ENCODE measurements at regions not wholly inside any gene's neighbourhood (a gene's known extent, or its start where the extent isn't known, plus 50 kb on each side); places are given as distances from the start of the nearest gene placed in this dataset.

GRCh38 chr20:6595704-6596103, 171.8 kb upstream of the BMP2 start:
- TF ChIP-seq GATA2 (IDR thresholded peaks at IDR 0.05; ENCODE audit: low read depth, low read length) (no peak), GATA3 (IDR thresholded peaks at IDR 0.05; ENCODE audit: low read depth, low read length) (no peak)

- no peak for TF ChIP-seq GATA3 (IDR thresholded peaks at IDR 0.05; ENCODE audit: low read depth, low read length)
- TF ChIP-seq GATA2 (IDR thresholded peaks at IDR 0.05; ENCODE audit: low read depth, low read length): no peak
Measured at GRCh38 chr20:6590891-6591637, 176.4 kb upstream of the BMP2 start.

- no peak for TF ChIP-seq GATA2 (IDR thresholded peaks at IDR 0.05; ENCODE audit: low read depth, low read length)
- TF ChIP-seq GATA3 (IDR thresholded peaks at IDR 0.05; ENCODE audit: low read depth, low read length): no peak
Measured at GRCh38 chr20:6588296-6588695, 179.2 kb upstream of the BMP2 start.

GRCh38 chr20:6583134-6583738, 184.2 kb upstream of the BMP2 start:
- TF ChIP-seq GATA2 (IDR thresholded peaks at IDR 0.05; ENCODE audit: low read depth, low read length) (no peak), GATA3 (IDR thresholded peaks at IDR 0.05; ENCODE audit: low read depth, low read length) (no peak)

GRCh38 chr20:6582449-6582848, 185.0 kb upstream of the BMP2 start:
- TF ChIP-seq GATA2 (IDR thresholded peaks at IDR 0.05; ENCODE audit: low read depth, low read length) (no peak), GATA3 (IDR thresholded peaks at IDR 0.05; ENCODE audit: low read depth, low read length) (no peak)

- TF ChIP-seq GATA2 (IDR thresholded peaks at IDR 0.05; ENCODE audit: low read depth, low read length) (no peak), GATA3 (IDR thresholded peaks at IDR 0.05; ENCODE audit: low read depth, low read length) (no peak)
Measured at GRCh38 chr20:6580486-6580885, 187.0 kb upstream of the BMP2 start.

- TF ChIP-seq GATA2 (IDR thresholded peaks at IDR 0.05; ENCODE audit: low read depth, low read length): no peak
- TF ChIP-seq GATA3 (IDR thresholded peaks at IDR 0.05; ENCODE audit: low read depth, low read length): no peak
Measured at GRCh38 chr20:6579824-6580223, 187.7 kb upstream of the BMP2 start.

- no peak for TF ChIP-seq GATA2 (IDR thresholded peaks at IDR 0.05; ENCODE audit: low read depth, low read length)
- no peak for TF ChIP-seq GATA3 (IDR thresholded peaks at IDR 0.05; ENCODE audit: low read depth, low read length)
Measured at GRCh38 chr20:6579417-6579816, 188.1 kb upstream of the BMP2 start.

- no peak for TF ChIP-seq GATA2 (IDR thresholded peaks at IDR 0.05; ENCODE audit: low read depth, low read length)
- TF ChIP-seq GATA3 (IDR thresholded peaks at IDR 0.05; ENCODE audit: low read depth, low read length): no peak
Measured at GRCh38 chr20:6577451-6577850, 190.0 kb upstream of the BMP2 start.

- TF ChIP-seq GATA2 (IDR thresholded peaks at IDR 0.05; ENCODE audit: low read depth, low read length) (no peak), GATA3 (IDR thresholded peaks at IDR 0.05; ENCODE audit: low read depth, low read length) (no peak)
Measured at GRCh38 chr20:6576726-6577125, 190.8 kb upstream of the BMP2 start.

- TF ChIP-seq GATA3 (IDR thresholded peaks at IDR 0.05; ENCODE audit: low read depth, low read length): peak; percentile 35; the same call in 1 of the 2 replicates
- peak; percentile 77 for TF ChIP-seq GATA2 (IDR thresholded peaks at IDR 0.05; ENCODE audit: low read depth, low read length)
Measured at GRCh38 chr20:6575912-6576401, 191.5 kb upstream of the BMP2 start.

GRCh38 chr20:6566821-6567220, 200.7 kb upstream of the BMP2 start:
- TF ChIP-seq GATA2 (IDR thresholded peaks at IDR 0.05; ENCODE audit: low read depth, low read length): no peak
- TF ChIP-seq GATA3 (IDR thresholded peaks at IDR 0.05; ENCODE audit: low read depth, low read length): no peak

GRCh38 chr20:6562111-6562510, 205.4 kb upstream of the BMP2 start:
- TF ChIP-seq GATA2 (IDR thresholded peaks at IDR 0.05; ENCODE audit: low read depth, low read length) (no peak), GATA3 (IDR thresholded peaks at IDR 0.05; ENCODE audit: low read depth, low read length) (no peak)

GRCh38 chr20:6560978-6561377, 206.5 kb upstream of the BMP2 start:
- TF ChIP-seq GATA2 (IDR thresholded peaks at IDR 0.05; ENCODE audit: low read depth, low read length) (no peak), GATA3 (IDR thresholded peaks at IDR 0.05; ENCODE audit: low read depth, low read length) (no peak)

GRCh38 chr20:6559791-6560190, 207.7 kb upstream of the BMP2 start:
- TF ChIP-seq GATA2 (IDR thresholded peaks at IDR 0.05; ENCODE audit: low read depth, low read length): no peak
- TF ChIP-seq GATA3 (IDR thresholded peaks at IDR 0.05; ENCODE audit: low read depth, low read length): no peak

Data from SH-SY5Y (cell line).